GM12872 (cell line): ENCODE measurements at regions not wholly inside any gene's neighbourhood (a gene's known extent, or its start where the extent isn't known, plus 50 kb on each side); places are given as distances from the start of the nearest gene placed in this dataset.

Experiments used
- CTCF ChIP-seq: IDR thresholded peaks from 3 replicates; pipeline ENCODE4 v1.5.1; 2011; ENCODE audit warnings: low read depth, mild to moderate bottlenecking, low read length, moderate library complexity; ENCODE audit not compliant: insufficient read depth

DNA sequence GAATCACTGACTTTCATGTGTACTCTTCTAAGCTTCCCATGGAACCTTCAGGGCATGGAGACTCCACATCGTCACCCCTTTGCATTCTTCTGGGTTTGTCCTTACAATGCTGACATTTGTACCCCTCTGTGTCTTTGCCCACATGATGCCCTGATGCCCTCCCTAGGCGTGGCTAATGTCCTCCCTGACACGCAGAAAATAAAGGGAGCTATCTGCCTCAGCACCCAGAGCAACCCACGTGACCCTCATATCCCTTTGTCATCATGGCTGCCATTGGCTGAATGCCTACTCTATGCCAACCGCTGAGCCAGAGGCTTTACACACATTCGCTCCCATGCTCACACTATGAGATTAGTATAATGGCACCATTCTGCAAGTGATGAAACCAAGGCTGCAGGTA, 86.4 kb upstream of the KLHL29 start:
- no peak for TF ChIP-seq CTCF

- no peak for TF ChIP-seq CTCF
Observed at GRCh38 chr2:23299476-23300195, 85.3 kb upstream of the KLHL29 start.

DNA sequence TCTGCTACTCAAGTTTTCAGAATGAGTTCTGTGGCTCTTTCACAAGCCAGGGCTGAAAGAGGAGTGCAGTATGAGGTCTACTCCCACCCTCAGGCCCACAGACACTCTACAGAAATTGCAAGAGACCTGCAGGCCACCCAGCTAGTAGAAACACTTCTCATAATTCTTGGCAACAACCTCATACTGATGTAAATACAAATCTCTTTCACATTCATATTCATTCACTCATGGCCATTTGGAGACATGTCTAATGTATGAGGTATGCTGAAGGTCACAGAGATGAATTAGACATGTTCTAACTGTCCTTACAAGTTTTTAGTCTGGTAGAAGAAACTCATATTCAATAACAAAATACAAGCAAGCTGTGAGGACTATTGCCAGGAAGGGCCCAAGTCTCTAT, 83.8 kb upstream of the KLHL29 start:
- TF ChIP-seq CTCF: no peak

DNA sequence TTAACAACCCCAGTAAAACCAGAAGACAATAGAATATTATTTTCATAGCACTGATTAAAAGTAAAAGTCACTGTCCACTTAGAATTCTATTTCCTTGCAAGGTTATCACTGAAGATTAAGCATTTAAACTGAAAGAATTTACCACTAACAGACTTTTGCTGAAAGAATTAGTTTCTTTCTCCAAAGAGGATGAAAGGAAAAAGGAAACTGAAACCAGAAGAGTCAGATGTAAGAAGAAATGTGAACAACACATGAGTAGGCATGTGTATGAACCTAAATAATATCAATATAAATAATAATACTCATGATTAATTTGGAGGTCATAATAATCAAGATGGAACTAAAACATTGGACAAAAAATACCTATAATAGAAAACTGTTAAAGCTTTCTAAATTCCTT, 82.4 kb upstream of the KLHL29 start:
- no peak for TF ChIP-seq CTCF

DNA sequence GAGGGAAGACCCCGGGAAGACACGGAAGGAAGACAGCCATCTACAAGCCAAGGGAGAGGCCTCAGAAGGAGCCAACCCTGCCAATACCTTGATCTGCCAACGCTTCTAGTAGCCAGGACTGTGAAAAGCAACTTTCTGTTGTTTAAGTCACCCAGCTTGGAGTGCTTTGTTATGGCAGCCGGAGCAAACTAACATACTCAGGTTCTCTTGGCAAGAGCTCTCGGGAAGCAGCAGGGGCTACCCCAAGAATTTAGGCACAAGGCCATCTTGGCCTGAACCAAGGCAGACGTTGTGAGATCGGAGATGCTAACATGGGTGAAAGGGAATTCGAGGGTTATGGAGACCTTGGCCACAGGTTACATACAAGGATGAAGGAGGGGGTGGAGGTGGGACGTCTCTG, 78.6 kb upstream of the KLHL29 start:
- TF ChIP-seq CTCF: no peak

DNA sequence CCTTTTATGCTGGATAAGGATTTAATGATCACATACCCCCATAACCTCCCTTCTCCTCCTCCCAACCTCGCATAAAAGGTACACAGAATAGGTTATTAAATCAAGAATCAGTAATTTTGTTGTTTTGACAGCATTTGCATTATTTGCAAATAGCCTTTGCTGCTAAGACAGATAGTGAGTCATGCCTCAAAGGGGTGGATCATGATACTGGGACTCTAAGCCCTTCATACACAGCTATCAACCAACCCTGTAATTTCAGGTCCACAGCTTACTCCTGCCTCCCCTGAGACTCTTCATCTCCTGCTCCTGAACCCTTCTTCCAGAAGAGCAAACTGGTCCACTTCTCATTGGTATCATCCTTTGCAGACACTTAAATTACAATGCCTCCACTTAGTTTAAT, 73.8 kb upstream of the KLHL29 start:
- TF ChIP-seq CTCF: no peak

DNA sequence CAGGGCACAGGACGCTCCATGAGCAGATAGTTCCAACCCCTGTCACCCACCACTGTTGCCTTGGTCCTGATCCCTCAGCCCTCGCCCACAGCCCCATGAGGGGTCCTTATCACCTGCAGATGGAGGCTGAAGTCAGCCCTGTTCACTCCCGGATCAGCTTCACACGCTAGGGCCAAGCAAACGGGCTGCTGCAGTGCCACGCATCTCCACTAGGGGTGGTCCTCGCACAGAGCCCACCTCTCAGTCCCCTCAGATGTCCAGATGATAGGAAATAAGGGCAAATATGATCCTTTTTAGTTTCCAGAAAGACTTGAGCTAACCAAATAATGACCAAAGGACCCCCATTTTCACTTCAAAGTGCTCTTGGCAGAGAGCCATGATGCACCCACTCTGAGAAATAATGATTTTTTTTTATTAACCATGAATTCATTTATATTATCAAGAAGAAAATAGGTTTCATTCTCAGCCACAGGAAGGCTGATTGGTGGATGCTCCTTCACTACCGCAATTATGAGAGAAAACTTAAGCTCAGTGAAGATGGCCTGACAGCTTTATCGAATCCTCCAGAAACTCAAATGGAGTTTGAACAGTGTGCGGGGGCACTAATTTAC, 71.9 kb upstream of the KLHL29 start:
- peak; percentile 99 for TF ChIP-seq CTCF
